A673 (cell line): ENCODE measurements at regions not wholly inside any gene's neighbourhood (a gene's known extent, or its start where the extent isn't known, plus 50 kb on each side); places are given as distances from the start of the nearest gene placed in this dataset.

Experiments used
- BruUV-seq: library from RNA; stranded (reverse); fragments of 400-500 nt; replicated peaks from 2 replicates; lab custom pipeline; 2021; lab: Mats Ljungman, UMichigan
- CTCF ChIA-PET: fragments of 300-600 bp; sonication (Branson Sonifier 250); formaldehyde crosslinking; loops from one replicate; lab custom pipeline; 2022; ENCODE audit warnings: antibody characterized with exemption; lab: Charles Lee
- POLR2A ChIA-PET: fragments of 300-600 bp; sonication (Branson Sonifier 250); formaldehyde crosslinking; loops from one replicate; lab custom pipeline; 2022; ENCODE audit warnings: antibody characterized with exemption; ENCODE audit not compliant: low non-redundant PET; lab: Charles Lee
- DNase-seq: peaks from one replicate; pipeline ENCODE4 v3.0.0-alpha.2; 2015; ENCODE audit warnings: low spot score
- H3K27ac ChIP-seq: fragments of 200-600 bp; sonication (generic); 2 replicates; pipeline ENCODE4 v1.5.1; 2016; ENCODE audit warnings: mixed run types, low read depth, mild to moderate bottlenecking, mixed read lengths, antibody characterized with exemption, low read length; ENCODE audit not compliant: poor library complexity, severe bottlenecking
- H3K27me3 ChIP-seq: fragments of 200-600 bp; sonication (generic); replicated peaks from 2 replicates; pipeline ENCODE4 v1.6.1; 2017; ENCODE audit warnings: mixed run types, low read depth, mild to moderate bottlenecking, mixed read lengths, antibody characterized with exemption, low read length; ENCODE audit not compliant: insufficient read depth, poor library complexity
- H3K36me3 ChIP-seq: fragments of 200-600 bp; sonication (generic); 2 replicates; pipeline ENCODE4 v1.6.1; 2016; ENCODE audit warnings: mixed run types, mild to moderate bottlenecking, mixed read lengths, antibody characterized with exemption, low read length; ENCODE audit not compliant: insufficient read depth, poor library complexity, severe bottlenecking
- H3K4me1 ChIP-seq: fragments of 200-600 bp; sonication (generic); 2 replicates; pipeline ENCODE4 v1.6.1; 2017; ENCODE audit warnings: mixed run types, mild to moderate bottlenecking, mixed read lengths, antibody characterized with exemption, low read length; ENCODE audit not compliant: insufficient read depth, poor library complexity, severe bottlenecking
- H3K4me3 ChIP-seq: fragments of 200-600 bp; sonication (generic); 2 replicates; pipeline ENCODE4 v1.5.1; 2016; ENCODE audit warnings: low read depth, mixed run types, mild to moderate bottlenecking, mixed read lengths, low read length; ENCODE audit not compliant: poor library complexity, severe bottlenecking
- H3K9me3 ChIP-seq: fragments of 200-600 bp; sonication (generic); 2 replicates; pipeline ENCODE4 v1.6.1; 2016; ENCODE audit warnings: mixed run types, low read depth, mild to moderate bottlenecking, mixed read lengths, antibody characterized with exemption, low read length; ENCODE audit not compliant: poor library complexity, severe bottlenecking
- CTCF ChIP-seq: fragments of 300-800, 200-600 bp; sonication (generic); conservative IDR thresholded peaks from 2 replicates; pipeline ENCODE4 v1.5.1; 2017; ENCODE audit warnings: low read depth, mild to moderate bottlenecking, antibody characterized with exemption, low read length, moderate library complexity, mixed read lengths
- EZH2 ChIP-seq: fragments of 200-600 bp; sonication (generic); IDR thresholded peaks from 2 replicates; pipeline ENCODE4 v1.6.1; 2017; ENCODE audit warnings: borderline replicate concordance, low read depth, mild to moderate bottlenecking, mixed read lengths, antibody characterized with exemption, low read length; ENCODE audit not compliant: poor library complexity, severe bottlenecking
- intact Hi-C: fragments of 100-400 bp; cut with micrococcal nuclease; formaldehyde crosslinking; loops from one replicate; pipeline ENCODE4 v1.10.0; 2022; ENCODE audit not compliant: unreplicated experiment

GRCh38 chr15:98439523-98439942 is 208.8 kb upstream of the IGF1R start:
- no peak for TF ChIP-seq CTCF
- no peak for TF ChIP-seq EZH2
- no peak for DNase-seq
- H3K27me3 ChIP-seq, result no peaks in the 10 kb centered on the region
- no peaks in the 10 kb centered on the region for H3K9me3 ChIP-seq
- BruUV-seq, result no TSS peak
- no peaks in the 10 kb centered on the region for H3K36me3 ChIP-seq
- no peak overlapping the region for H3K4me3 ChIP-seq
- H3K27ac ChIP-seq, result no peak overlapping the region
- intact Hi-C loops, result no loop called here
- POLR2A ChIA-PET, result no interaction called here
- CTCF ChIA-PET, result no interaction called here
- H3K4me1 ChIP-seq, result no peaks in the 10 kb centered on the region

GRCh38 chr15:98440917-98441316 is 207.4 kb upstream of the IGF1R start:
- Histone ChIP-seq H3K4me1 (no peaks in the 10 kb centered on the region), H3K27ac (no peak overlapping the region), H3K36me3 (no peaks in the 10 kb centered on the region), H3K27me3 (no peaks in the 10 kb centered on the region), H3K9me3 (no peaks in the 10 kb centered on the region), H3K4me3 (no peak overlapping the region)
- CTCF ChIA-PET, result no interaction called here
- POLR2A ChIA-PET, result no interaction called here
- intact Hi-C loops, result loop anchor here (5.0 to 10.0 kb wide), 4 partner anchors 336 to 1261 kb away; no protein-coding TSS in a partner anchor
- BruUV-seq, result no TSS peak
- no peak for DNase-seq
- no peak for TF ChIP-seq EZH2
- TF ChIP-seq CTCF, result no peak

- BruUV-seq, result no TSS peak
- Histone ChIP-seq H3K27me3 (no peaks in the 10 kb centered on the region), H3K4me1 (no peaks in the 10 kb centered on the region), H3K9me3 (no peaks in the 10 kb centered on the region), H3K36me3 (no peaks in the 10 kb centered on the region), H3K4me3 (no peak overlapping the region), H3K27ac (no peak overlapping the region)
- TF ChIP-seq CTCF, result no peak
- CTCF ChIA-PET, result no interaction called here
- POLR2A ChIA-PET, result no interaction called here
- DNase-seq, result no peak
- intact Hi-C loops, result loop anchor here (5.0 to 10.0 kb wide), 4 partner anchors 336 to 1261 kb away; no protein-coding TSS in a partner anchor
Observed at GRCh38 chr15:98441599-98441998, 206.7 kb upstream of the IGF1R start.
